Keratinocyte (primary cell): ENCODE measurements at regions not wholly inside any gene's neighbourhood (a gene's known extent, or its start where the extent isn't known, plus 50 kb on each side); places are given as distances from the start of the nearest gene placed in this dataset.

Experiments
- DNase-seq: peaks from one replicate; pipeline ENCODE4 v3.0.0-alpha.2; 2011; ENCODE audit warnings: low read depth, missing footprints, low spot score
- FAIRE-seq: peaks from 2 replicates; lab custom pipeline; 2011; peaks lifted over from hg19 to GRCh38; lab: Jason Lieb, UNC
- H2AFZ ChIP-seq: 2 replicates; pipeline ENCODE4 v1.6.0; 2012; ENCODE audit warnings: low read length, control low read depth, inconsistent platforms; ENCODE audit not compliant: control insufficient read depth
- H3K27ac ChIP-seq: 2 replicates; pipeline ENCODE4 v1.5.1; 2011; ENCODE audit warnings: low read length; ENCODE audit not compliant: control insufficient read depth, insufficient read depth
- H3K27me3 ChIP-seq: 3 replicates; pipeline ENCODE4 v1.6.0; 2011; ENCODE audit warnings: low read length; ENCODE audit not compliant: control insufficient read depth, insufficient read depth; ENCODE audit errors: extremely low read depth
- H3K36me3 ChIP-seq, 2 experiments: 2 replicates in 1 of 2; 3 replicates in 1 of 2; pipeline ENCODE4 v1.5.1; 2011; ENCODE audit warnings: low read length in 2 of 2, mild to moderate bottlenecking in 1 of 2; ENCODE audit not compliant: control insufficient read depth in 2 of 2, insufficient read depth in 2 of 2; ENCODE audit errors: extremely low read depth in 1 of 2
- H3K4me1 ChIP-seq: 3 replicates; pipeline ENCODE4 v1.5.1; 2011; ENCODE audit warnings: low read length; ENCODE audit not compliant: control insufficient read depth, insufficient read depth; ENCODE audit errors: extremely low read depth
- H3K4me2 ChIP-seq: 3 replicates; pipeline ENCODE4 v1.6.0; 2011; ENCODE audit warnings: low read depth, low read length; ENCODE audit not compliant: control insufficient read depth, insufficient read depth; ENCODE audit errors: extremely low read depth
- H3K4me3 ChIP-seq, 3 experiments: fragments of 200-600 bp in 1 of 3; sonication (generic) in 1 of 3; 2 replicates in 2 of 3; 3 replicates in 1 of 3; pipeline ENCODE4 v1.5.1; 2011 to 2016; ENCODE audit warnings: low read length in 3 of 3, mild to moderate bottlenecking in 3 of 3, control low read depth in 2 of 3, inconsistent platforms in 1 of 3, low read depth in 1 of 3, mixed read lengths in 1 of 3, mixed run types in 1 of 3, moderate library complexity in 1 of 3; ENCODE audit not compliant: control insufficient read depth in 2 of 3, insufficient read depth in 2 of 3; ENCODE audit errors: extremely low read depth in 1 of 3
- H3K79me2 ChIP-seq: 2 replicates; pipeline ENCODE4 v1.6.0; 2012; ENCODE audit warnings: low read length; ENCODE audit not compliant: control insufficient read depth, insufficient read depth
- H3K9ac ChIP-seq: 3 replicates; pipeline ENCODE4 v1.6.0; 2011; ENCODE audit warnings: low read length; ENCODE audit not compliant: control insufficient read depth, insufficient read depth; ENCODE audit errors: extremely low read depth
- H3K9me1 ChIP-seq: 3 replicates; pipeline ENCODE4 v1.6.0; 2011; ENCODE audit warnings: low read length; ENCODE audit not compliant: control insufficient read depth, insufficient read depth; ENCODE audit errors: extremely low read depth
- H3K9me3 ChIP-seq: 2 replicates; pipeline ENCODE4 v1.5.1; 2012; ENCODE audit warnings: low read depth, low read length; ENCODE audit not compliant: control insufficient read depth
- H4K20me1 ChIP-seq: 3 replicates; pipeline ENCODE4 v1.6.0; 2011; ENCODE audit warnings: low read length; ENCODE audit not compliant: control insufficient read depth, insufficient read depth; ENCODE audit errors: extremely low read depth
- EZH2 ChIP-seq: IDR thresholded peaks from one replicate; pipeline ENCODE4 v1.6.1; 2012; ENCODE audit warnings: inconsistent platforms, mild to moderate bottlenecking, low read length, moderate library complexity
- dilution Hi-C: fragments of 300-500 bp; cut with MboI; formaldehyde crosslinking; loops from one replicate; pipeline ENCODE4 v1.7.0; 2020; ENCODE audit warnings: low sequenced_read_pairs; ENCODE audit not compliant: extremely low pct_ligation_motif_present
- TF ChIP-seq, protein P1 (sequence below), 3 experiments: IDR thresholded peaks in 1 of 3; conservative IDR thresholded peaks in 1 of 3; optimal IDR thresholded peaks in 1 of 3; 2 replicates in 2 of 3; 3 replicates in 1 of 3; pipeline versions ENCODE3 to v1.5.1; 2011; ENCODE audit warnings: low read length in 3 of 3, mild to moderate bottlenecking in 3 of 3, moderate library complexity in 2 of 3, control low read depth in 1 of 3, inconsistent platforms in 1 of 3; ENCODE audit not compliant: insufficient read depth in 2 of 3; ENCODE audit errors: extremely low read depth in 1 of 3

DNA sequence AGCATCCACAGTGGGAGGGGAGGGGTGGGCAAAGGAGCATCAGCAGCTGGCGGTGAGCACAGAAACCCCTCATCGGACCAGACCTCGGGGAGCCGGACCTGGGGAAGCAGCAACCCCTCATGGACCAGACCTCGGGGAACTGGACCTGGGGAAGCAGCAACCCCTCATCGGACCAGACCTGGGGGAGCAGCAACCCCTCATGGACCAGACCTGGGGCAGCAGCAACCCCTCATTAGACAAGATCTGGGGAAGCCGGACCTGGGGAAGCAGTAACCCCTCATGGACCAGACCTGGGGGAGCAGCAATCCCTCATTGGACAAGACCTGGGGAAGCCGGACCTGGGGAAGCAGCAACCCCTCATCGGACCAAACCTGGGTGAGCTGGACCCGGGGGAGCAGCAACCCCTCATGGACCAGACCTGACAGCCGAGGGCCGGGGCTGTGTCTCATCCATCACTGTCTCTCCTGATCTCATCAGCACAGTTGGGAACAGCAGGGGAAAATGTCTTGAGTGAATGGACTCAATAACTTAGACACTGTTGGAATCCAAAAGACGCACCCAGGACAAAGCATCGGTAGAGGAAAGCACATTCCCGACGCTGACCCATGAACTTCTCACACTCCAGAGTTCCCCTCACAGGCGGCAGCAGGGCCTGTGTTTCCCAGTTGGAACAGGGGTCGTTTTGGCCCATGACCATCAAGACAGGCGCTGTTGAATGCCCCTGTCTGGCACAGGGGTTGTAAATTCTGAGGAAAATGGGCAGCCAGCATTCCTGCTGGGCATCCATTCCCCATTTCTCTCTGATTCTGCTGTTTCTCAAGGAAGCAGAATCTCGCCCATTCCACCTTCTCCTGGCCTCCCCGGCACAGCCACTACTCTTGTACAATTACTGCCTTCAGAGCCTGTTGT is 1494.6 kb downstream of the TBC1D22A start:
- TF ChIP-seq, protein P1, sequence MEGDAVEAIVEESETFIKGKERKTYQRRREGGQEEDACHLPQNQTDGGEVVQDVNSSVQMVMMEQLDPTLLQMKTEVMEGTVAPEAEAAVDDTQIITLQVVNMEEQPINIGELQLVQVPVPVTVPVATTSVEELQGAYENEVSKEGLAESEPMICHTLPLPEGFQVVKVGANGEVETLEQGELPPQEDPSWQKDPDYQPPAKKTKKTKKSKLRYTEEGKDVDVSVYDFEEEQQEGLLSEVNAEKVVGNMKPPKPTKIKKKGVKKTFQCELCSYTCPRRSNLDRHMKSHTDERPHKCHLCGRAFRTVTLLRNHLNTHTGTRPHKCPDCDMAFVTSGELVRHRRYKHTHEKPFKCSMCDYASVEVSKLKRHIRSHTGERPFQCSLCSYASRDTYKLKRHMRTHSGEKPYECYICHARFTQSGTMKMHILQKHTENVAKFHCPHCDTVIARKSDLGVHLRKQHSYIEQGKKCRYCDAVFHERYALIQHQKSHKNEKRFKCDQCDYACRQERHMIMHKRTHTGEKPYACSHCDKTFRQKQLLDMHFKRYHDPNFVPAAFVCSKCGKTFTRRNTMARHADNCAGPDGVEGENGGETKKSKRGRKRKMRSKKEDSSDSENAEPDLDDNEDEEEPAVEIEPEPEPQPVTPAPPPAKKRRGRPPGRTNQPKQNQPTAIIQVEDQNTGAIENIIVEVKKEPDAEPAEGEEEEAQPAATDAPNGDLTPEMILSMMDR (optimal IDR thresholded peaks at IDR 0.05 in 1 of 3, IDR thresholded peaks at IDR 0.05 in 1 of 3, conservative IDR thresholded peaks at IDR 0.05 in 1 of 3; ENCODE audit: extremely low read depth in 1 of 3, insufficient read depth in 2 of 3, low read length in 3 of 3), result no peak
- no peak for TF ChIP-seq EZH2
- no peak overlapping the region for H3K4me3 ChIP-seq
- H3K4me2 ChIP-seq, result no peak overlapping the region
- H3K27me3 ChIP-seq, result no peaks in the 10 kb centered on the region
- no peak overlapping the region for H2AFZ ChIP-seq
- H3K79me2 ChIP-seq, result no peaks in the 10 kb centered on the region
- no peaks in the 10 kb centered on the region for H3K9me1 ChIP-seq
- peaks cover 15% of the 10 kb centered on the region for H3K9me3 ChIP-seq
- H3K9ac ChIP-seq, result no peak overlapping the region
- dilution Hi-C loops, result no loop called here
- H4K20me1 ChIP-seq, result no peaks in the 10 kb centered on the region
- DNase-seq, result no peak
- no peak for FAIRE-seq
- no peaks in the 10 kb centered on the region for H3K4me1 ChIP-seq
- H3K27ac ChIP-seq, result no peak overlapping the region
- no peaks in the 10 kb centered on the region for H3K36me3 ChIP-seq

DNA sequence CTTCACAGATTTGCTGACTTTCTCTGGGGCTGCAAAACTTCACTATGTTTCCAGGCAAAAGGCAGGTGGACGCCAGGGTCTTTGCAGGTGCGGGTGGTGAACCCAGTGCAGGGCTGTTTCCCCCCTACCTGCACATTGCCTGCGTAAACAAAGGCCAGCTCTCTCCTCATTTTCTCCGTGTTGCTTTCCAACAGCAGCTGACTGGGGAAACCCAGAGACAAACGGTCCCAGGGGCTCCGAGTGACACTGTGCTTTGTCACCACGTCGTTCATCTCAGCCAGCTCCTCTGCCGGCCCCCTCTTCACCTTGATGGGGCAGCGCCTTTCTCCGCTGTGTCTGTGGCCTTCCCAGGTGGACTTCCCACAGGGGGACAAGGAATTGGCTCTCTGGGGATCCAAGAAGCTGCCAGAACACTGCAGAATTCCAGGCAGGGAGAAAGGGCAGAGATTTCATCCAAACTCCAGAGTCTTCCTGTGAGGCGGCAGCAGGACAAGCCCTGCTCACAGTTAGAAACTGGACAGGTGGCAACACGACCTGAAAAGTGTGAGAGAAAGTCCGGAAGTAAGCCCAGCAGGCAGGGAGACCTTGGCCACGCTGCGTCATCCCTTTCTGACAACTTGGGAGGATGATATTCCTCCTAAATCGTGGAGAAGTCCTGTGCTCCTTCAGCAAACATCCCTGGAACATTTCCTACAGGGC is 1493.7 kb downstream of the TBC1D22A start:
- H3K9me3 ChIP-seq, result peaks cover 12% of the 10 kb centered on the region
- no peak for FAIRE-seq
- no peak for DNase-seq

More for the DNA sequence above, 1493.7 kb downstream of the TBC1D22A start:
- Histone ChIP-seq H3K27ac (no peak overlapping the region), H3K4me2 (no peak overlapping the region), H3K9ac (no peak overlapping the region), H3K27me3 (no peaks in the 10 kb centered on the region), H3K4me3 (no peak overlapping the region), H2AFZ (no peak overlapping the region), H3K36me3 (no peaks in the 10 kb centered on the region), H3K79me2 (no peaks in the 10 kb centered on the region), H3K4me1 (no peaks in the 10 kb centered on the region), H3K9me1 (no peaks in the 10 kb centered on the region), H4K20me1 (no peaks in the 10 kb centered on the region)
- TF ChIP-seq EZH2, result no peak
- TF ChIP-seq, protein P1 (optimal IDR thresholded peaks at IDR 0.05 in 1 of 3, IDR thresholded peaks at IDR 0.05 in 1 of 3, conservative IDR thresholded peaks at IDR 0.05 in 1 of 3; ENCODE audit: extremely low read depth in 1 of 3, insufficient read depth in 2 of 3, low read length in 3 of 3), result no peak
- dilution Hi-C loops, result no loop called here
